DND-41 (cell line): ENCODE measurements at regions not wholly inside any gene's neighbourhood (a gene's known extent, or its start where the extent isn't known, plus 50 kb on each side); places are given as distances from the start of the nearest gene placed in this dataset.

ENCODE experiments used
- CTCF ChIP-seq: IDR thresholded peaks from 2 replicates; pipeline ENCODE4 v1.5.1; 2012; ENCODE audit warnings: borderline replicate concordance, low read length, moderate library complexity, mild to moderate bottlenecking; ENCODE audit not compliant: poor library complexity, severe bottlenecking; ENCODE audit errors: extremely low read depth
- EZH2 ChIP-seq: IDR thresholded peaks from 3 replicates; pipeline ENCODE4 v1.6.1; 2012; ENCODE audit warnings: borderline replicate concordance, low read depth, mild to moderate bottlenecking, moderate library complexity, low read length, inconsistent platforms; ENCODE audit not compliant: severe bottlenecking

- TF ChIP-seq CTCF (no peak), EZH2 (no peak)
Measured at GRCh38 chr3:134087060-134087974, 57.6 kb upstream of the SLCO2A1 start.
